ENCODE measurements at regions not wholly inside any gene's neighbourhood (a gene's known extent, or its start where the extent isn't known, plus 50 kb on each side); places are given as distances from the start of the nearest gene placed in this dataset.

GRCh38 chr20:7650086-7650879 lies 290.0 kb downstream of the HAO1 start:
- Histone ChIP-seq H3K4me1 (no peaks in the 10 kb centered on the region), H3K4me3 (no peak overlapping the region), H3K9ac (ENCODE audit: low read depth in 2 of 2, low read length in 2 of 2) (no peak overlapping the region), H3K36me3 (no peaks in the 10 kb centered on the region), H3K27ac (no peak overlapping the region), H3K27me3 (no peaks in the 10 kb centered on the region), H3K9me3 (no peaks in the 10 kb centered on the region)
- TF ChIP-seq CTCF (IDR thresholded peaks at IDR 0.05), result no peak
- intact Hi-C loops (cut with DNase I), result no loop called here
- DNase-seq, result no peak

DNA sequence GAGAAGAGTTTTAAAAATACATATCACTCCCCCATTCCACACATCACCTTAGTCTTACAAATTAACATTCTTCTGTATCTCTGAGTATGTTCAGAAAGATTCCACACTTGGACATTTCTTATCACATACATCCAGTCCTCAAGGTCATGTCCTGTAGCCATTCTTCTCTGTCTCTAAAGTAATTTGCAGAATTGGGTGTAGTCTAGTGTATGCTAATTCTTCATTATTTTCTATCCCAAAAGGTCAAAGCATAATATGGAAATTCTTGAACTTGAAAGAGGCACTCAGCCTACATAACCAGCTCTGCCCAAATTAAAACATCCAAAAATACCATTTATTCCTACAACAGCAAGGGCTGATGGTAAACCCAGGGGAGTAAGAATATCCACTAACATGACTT lies 286.0 kb downstream of the HAO1 start:
- no peaks in the 10 kb centered on the region for H3K4me1 ChIP-seq
- no peak overlapping the region for H3K9ac ChIP-seq (ENCODE audit: low read depth in 2 of 2, low read length in 2 of 2)
- no peaks in the 10 kb centered on the region for H3K9me3 ChIP-seq
- TF ChIP-seq CTCF (IDR thresholded peaks at IDR 0.05), result no peak
- DNase-seq, result no peak
- no peak overlapping the region for H3K27ac ChIP-seq
- no peaks in the 10 kb centered on the region for H3K36me3 ChIP-seq
- H3K27me3 ChIP-seq, result no peaks in the 10 kb centered on the region
- no peak overlapping the region for H3K4me3 ChIP-seq
- intact Hi-C loops (cut with DNase I), result no loop called here

DNA sequence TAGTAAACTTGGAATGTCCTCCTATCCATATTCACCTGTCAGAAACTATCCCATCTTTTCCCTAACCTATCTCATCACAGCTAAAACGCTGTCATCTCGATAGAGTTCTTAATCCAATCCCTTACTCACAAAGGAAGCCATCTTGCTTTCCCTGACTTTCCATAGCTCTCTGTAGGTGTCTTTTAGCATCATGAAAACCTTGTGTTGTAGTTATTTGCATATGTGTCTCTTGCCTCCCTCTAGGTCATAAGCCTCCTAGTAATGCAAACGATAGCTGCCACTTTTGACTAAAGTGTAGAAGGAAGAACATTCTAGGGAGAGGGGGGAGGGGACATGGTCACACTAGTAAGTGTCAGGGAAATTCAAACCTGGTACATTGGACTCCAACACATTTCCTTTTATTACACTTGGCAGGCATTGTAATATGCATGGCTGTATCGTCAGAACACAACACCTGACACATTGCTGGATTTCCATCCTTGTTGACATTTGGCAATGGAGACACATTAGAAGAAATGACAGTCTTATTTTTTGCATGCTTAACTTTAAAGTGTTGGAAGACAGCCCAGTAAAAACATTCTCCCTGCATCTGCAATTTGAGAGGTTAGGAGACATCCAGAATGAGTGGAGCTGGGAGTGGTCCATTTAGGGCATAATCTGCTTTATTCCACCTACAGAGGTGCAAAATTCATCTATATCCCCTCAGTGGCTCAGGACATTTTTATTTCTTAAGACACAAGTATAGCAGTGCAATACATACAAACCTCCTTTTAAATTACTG lies 283.4 kb downstream of the HAO1 start:
- no peaks in the 10 kb centered on the region for H3K27me3 ChIP-seq
- H3K36me3 ChIP-seq, result no peaks in the 10 kb centered on the region
- TF ChIP-seq CTCF (IDR thresholded peaks at IDR 0.05), result no peak
- intact Hi-C loops (cut with DNase I), result no loop called here
- H3K27ac ChIP-seq, result no peak overlapping the region
- no peaks in the 10 kb centered on the region for H3K4me1 ChIP-seq
- no peak overlapping the region for H3K4me3 ChIP-seq
- no peak overlapping the region for H3K9ac ChIP-seq (ENCODE audit: low read depth in 2 of 2, low read length in 2 of 2)
- DNase-seq, result no peak
- H3K9me3 ChIP-seq, result no peaks in the 10 kb centered on the region

GRCh38 chr20:7657569-7657968 lies 282.7 kb downstream of the HAO1 start:
- Histone ChIP-seq H3K9ac (ENCODE audit: low read depth in 2 of 2, low read length in 2 of 2) (no peak overlapping the region), H3K36me3 (no peaks in the 10 kb centered on the region), H3K27ac (no peak overlapping the region), H3K4me3 (no peak overlapping the region), H3K27me3 (no peaks in the 10 kb centered on the region), H3K9me3 (no peaks in the 10 kb centered on the region), H3K4me1 (no peaks in the 10 kb centered on the region)
- intact Hi-C loops (cut with DNase I), result no loop called here
- TF ChIP-seq CTCF (IDR thresholded peaks at IDR 0.05), result no peak
- DNase-seq, result no peak

- no peak for TF ChIP-seq CTCF (IDR thresholded peaks at IDR 0.05)
- intact Hi-C loops (cut with DNase I), result no loop called here
These were observed 280.1 kb downstream of the HAO1 start for GRCh38 chr20:7660165-7660564.

More at GRCh38 chr20:7660165-7660564, 280.1 kb downstream of the HAO1 start:
- H3K9me3 ChIP-seq, result no peaks in the 10 kb centered on the region
- no peak for DNase-seq
- H3K4me1 ChIP-seq, result no peaks in the 10 kb centered on the region
- no peak overlapping the region for H3K9ac ChIP-seq (ENCODE audit: low read depth in 2 of 2, low read length in 2 of 2)
- H3K27me3 ChIP-seq, result no peaks in the 10 kb centered on the region
- H3K36me3 ChIP-seq, result no peaks in the 10 kb centered on the region
- H3K4me3 ChIP-seq, result no peak overlapping the region
- H3K27ac ChIP-seq, result no peak overlapping the region

All from colonic mucosa (tissue), 4 donors.